Stimulated activated CD8-positive, alpha-beta memory T cell treated with anti-CD3 and anti-CD28 coated beads, Interleukin-2, amount 100 ng/mL, for 48 hours (primary cell): ENCODE measurements at regions not wholly inside any gene's neighbourhood (a gene's known extent, or its start where the extent isn't known, plus 50 kb on each side); places are given as distances from the start of the nearest gene placed in this dataset.
"Not testable (repeated sequence)": the region's sequence is repeated elsewhere in the genome, so short reads cannot be mapped to it uniquely, and the experiment has no call there.

Experiments
- DNase-seq, 2 donors: peaks; one replicate each; pipeline ENCODE4 v3.0.0-alpha.2; 2020; ENCODE audit warnings: low read depth in 2 of 2

GRCh38 chr3:16708285-16708684 is 103.1 kb upstream of the DAZL start:
- no peak for DNase-seq

GRCh38 chr3:16711691-16712090 is 106.5 kb upstream of the DAZL start:
- DNase-seq, result not testable (repeated sequence)

GRCh38 chr3:16715281-16715680 is 110.1 kb upstream of the DAZL start:
- no peak for DNase-seq

GRCh38 chr3:16719426-16719825 is 114.2 kb upstream of the DAZL start:
- no peak for DNase-seq

GRCh38 chr3:16720367-16720940 is 115.2 kb upstream of the DAZL start:
- no peak for DNase-seq

- no peak for DNase-seq
Observed at GRCh38 chr3:16721494-16721893, 116.3 kb upstream of the DAZL start.

GRCh38 chr3:16723978-16724377 is 118.8 kb upstream of the DAZL start:
- DNase-seq, result no peak

- no peak for DNase-seq
Observed at GRCh38 chr3:16724487-16724886, 119.3 kb upstream of the DAZL start.

GRCh38 chr3:16725972-16726371 is 120.7 kb upstream of the DAZL start:
- no peak for DNase-seq

- DNase-seq, result no peak
Observed at GRCh38 chr3:16728770-16729745, 123.8 kb upstream of the DAZL start.

GRCh38 chr3:16738451-16738850 is 133.2 kb upstream of the DAZL start:
- DNase-seq, result no peak

GRCh38 chr3:16739541-16740105 is 134.4 kb upstream of the DAZL start:
- no peak for DNase-seq

- no peak for DNase-seq
Observed at GRCh38 chr3:16740515-16740914, 135.3 kb upstream of the DAZL start.

GRCh38 chr3:16741103-16741758 is 136.0 kb upstream of the DAZL start:
- DNase-seq, result peak; percentile 16 to 31

- DNase-seq, result peak in 1 of 2 donors; percentile 3
Observed at GRCh38 chr3:16741890-16742289, 136.7 kb upstream of the DAZL start.

- no peak for DNase-seq
Observed at GRCh38 chr3:16743276-16743675, 138.1 kb upstream of the DAZL start.

- DNase-seq, result no peak
Observed at GRCh38 chr3:16759227-16759903, 125.4 kb upstream of the PLCL2 start.

GRCh38 chr3:16761571-16761970 is 123.2 kb upstream of the PLCL2 start:
- DNase-seq, result no peak

GRCh38 chr3:16765661-16766060 is 119.1 kb upstream of the PLCL2 start:
- no peak for DNase-seq

GRCh38 chr3:16767006-16767405 is 117.7 kb upstream of the PLCL2 start:
- no peak for DNase-seq

- DNase-seq, result no peak
Observed at GRCh38 chr3:16768014-16768413, 116.7 kb upstream of the PLCL2 start.

- DNase-seq, result no peak
Observed at GRCh38 chr3:16768956-16769355, 115.8 kb upstream of the PLCL2 start.
